ENCODE measurements at regions not wholly inside any gene's neighbourhood (a gene's known extent, or its start where the extent isn't known, plus 50 kb on each side); places are given as distances from the start of the nearest gene placed in this dataset.

DNA sequence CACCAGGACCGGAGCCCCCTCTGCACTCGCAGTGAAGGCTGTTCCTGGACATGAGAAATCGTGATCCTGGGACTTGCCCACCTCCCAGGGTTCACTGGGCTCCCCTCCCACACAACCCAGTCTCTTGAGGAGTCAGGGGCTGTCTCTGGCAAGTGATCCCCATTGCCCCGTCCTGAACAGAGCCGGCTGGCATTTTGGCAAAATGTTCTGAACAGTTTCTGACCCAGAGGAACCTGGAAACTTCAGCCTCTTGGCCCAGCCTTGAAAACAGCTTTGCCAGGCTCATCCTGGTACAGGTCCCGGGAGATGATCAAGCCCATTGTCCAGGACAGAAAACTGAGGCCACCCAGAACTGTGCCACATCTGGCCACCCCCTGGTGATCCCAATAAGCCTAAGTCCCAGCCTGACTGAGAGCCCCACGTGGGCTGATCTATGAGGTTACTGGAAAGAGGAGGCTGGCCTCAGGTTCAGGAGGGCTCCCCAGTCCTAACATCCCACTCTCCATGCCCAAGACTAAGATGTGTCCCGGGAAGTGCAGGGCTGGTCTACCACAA lies 115.7 kb downstream of the OAT start:
- no peak for TF ChIP-seq POLR2A (IDR thresholded peaks at IDR 0.05)
- TF ChIP-seq, protein P1, sequence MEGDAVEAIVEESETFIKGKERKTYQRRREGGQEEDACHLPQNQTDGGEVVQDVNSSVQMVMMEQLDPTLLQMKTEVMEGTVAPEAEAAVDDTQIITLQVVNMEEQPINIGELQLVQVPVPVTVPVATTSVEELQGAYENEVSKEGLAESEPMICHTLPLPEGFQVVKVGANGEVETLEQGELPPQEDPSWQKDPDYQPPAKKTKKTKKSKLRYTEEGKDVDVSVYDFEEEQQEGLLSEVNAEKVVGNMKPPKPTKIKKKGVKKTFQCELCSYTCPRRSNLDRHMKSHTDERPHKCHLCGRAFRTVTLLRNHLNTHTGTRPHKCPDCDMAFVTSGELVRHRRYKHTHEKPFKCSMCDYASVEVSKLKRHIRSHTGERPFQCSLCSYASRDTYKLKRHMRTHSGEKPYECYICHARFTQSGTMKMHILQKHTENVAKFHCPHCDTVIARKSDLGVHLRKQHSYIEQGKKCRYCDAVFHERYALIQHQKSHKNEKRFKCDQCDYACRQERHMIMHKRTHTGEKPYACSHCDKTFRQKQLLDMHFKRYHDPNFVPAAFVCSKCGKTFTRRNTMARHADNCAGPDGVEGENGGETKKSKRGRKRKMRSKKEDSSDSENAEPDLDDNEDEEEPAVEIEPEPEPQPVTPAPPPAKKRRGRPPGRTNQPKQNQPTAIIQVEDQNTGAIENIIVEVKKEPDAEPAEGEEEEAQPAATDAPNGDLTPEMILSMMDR (IDR thresholded peaks at IDR 0.05): no peak

Data from gastroesophageal sphincter (tissue), 3 donors.